GM10248 (cell line): ENCODE measurements at regions not wholly inside any gene's neighbourhood (a gene's known extent, or its start where the extent isn't known, plus 50 kb on each side); places are given as distances from the start of the nearest gene placed in this dataset.
"Not testable (repeated sequence)": the region's sequence is repeated elsewhere in the genome, so short reads cannot be mapped to it uniquely, and the experiment has no call there.

Experiments used
- CTCF ChIA-PET: fragments of 300-600 bp; sonication (Branson Sonifier 250); formaldehyde crosslinking; extraction: SDS; loops from one replicate; lab custom pipeline; 2021; ENCODE audit warnings: antibody characterized with exemption; lab: Yijun Ruan, JAX
- POLR2A ChIA-PET: fragments of 350-650 bp; sonication (Branson Sonifier 250); formaldehyde crosslinking; extraction: SDS; loops from one replicate; lab custom pipeline; 2020; ENCODE audit warnings: antibody characterized with exemption; lab: Yijun Ruan, JAX
- DNase-seq: peaks from one replicate; pipeline ENCODE4 v3.0.0; 2012; ENCODE audit errors: extremely low spot score
- CTCF ChIP-seq: IDR thresholded peaks from 2 replicates; pipeline ENCODE4 v1.5.1; 2012; ENCODE audit warnings: mild to moderate bottlenecking, low read depth; ENCODE audit errors: extremely low read depth, missing control alignments, control extremely low read depth

GRCh38 chr2:34724107-34724506 is 1125.0 kb upstream of the FAM98A start:
- CTCF ChIA-PET: interaction anchor here (0.8 kb wide), 1 partner anchor 9 kb away, joined by 3 read pairs; no protein-coding TSS in a partner anchor
- POLR2A ChIA-PET: no interaction called here

GRCh38 chr2:34723683-34724082 is 1124.6 kb upstream of the FAM98A start:
- no peak for TF ChIP-seq CTCF
- ChIA-PET POLR2A (no interaction called here), CTCF (interaction anchor here (0.8 kb wide), 1 partner anchor 10 kb away, joined by 3 read pairs; no protein-coding TSS in a partner anchor)
- DNase-seq: no peak

More at GRCh38 chr2:34724107-34724506, 1125.0 kb upstream of the FAM98A start:
- no peak for TF ChIP-seq CTCF
- no peak for DNase-seq

- TF ChIP-seq CTCF: no peak
- no peak for DNase-seq
- ChIA-PET CTCF (no interaction called here), POLR2A (no interaction called here)
Measured at GRCh38 chr2:34719206-34719605, 1120.1 kb upstream of the FAM98A start.

GRCh38 chr2:34705551-34706247 is 1106.6 kb upstream of the FAM98A start:
- DNase-seq: no peak
- ChIA-PET POLR2A (no interaction called here), CTCF (no interaction called here)
- TF ChIP-seq CTCF: no peak

- POLR2A ChIA-PET: no interaction called here
- CTCF ChIA-PET: no interaction called here
- no peak for DNase-seq
- no peak for TF ChIP-seq CTCF
Measured at GRCh38 chr2:34703292-34703691, 1104.2 kb upstream of the FAM98A start.

GRCh38 chr2:34702391-34702790 is 1103.3 kb upstream of the FAM98A start:
- DNase-seq, CTCF ChIA-PET, POLR2A ChIA-PET: not testable (repeated sequence)

- DNase-seq, CTCF ChIA-PET, POLR2A ChIA-PET: not testable (repeated sequence)
Measured at GRCh38 chr2:34677591-34677990, 1078.5 kb upstream of the FAM98A start.

- DNase-seq, POLR2A ChIA-PET, CTCF ChIA-PET: not testable (repeated sequence)
Measured at GRCh38 chr2:34677119-34677531, 1078.0 kb upstream of the FAM98A start.
